ENCODE measurements at regions not wholly inside any gene's neighbourhood (a gene's known extent, or its start where the extent isn't known, plus 50 kb on each side); places are given as distances from the start of the nearest gene placed in this dataset.
"Not testable (repeated sequence)": the region's sequence is repeated elsewhere in the genome, so short reads cannot be mapped to it uniquely, and the experiment has no call there.

GRCh38 chr16:85510041-85510659 is 103.0 kb upstream of the GSE1 start:
- no peak for DNase-seq

DNA sequence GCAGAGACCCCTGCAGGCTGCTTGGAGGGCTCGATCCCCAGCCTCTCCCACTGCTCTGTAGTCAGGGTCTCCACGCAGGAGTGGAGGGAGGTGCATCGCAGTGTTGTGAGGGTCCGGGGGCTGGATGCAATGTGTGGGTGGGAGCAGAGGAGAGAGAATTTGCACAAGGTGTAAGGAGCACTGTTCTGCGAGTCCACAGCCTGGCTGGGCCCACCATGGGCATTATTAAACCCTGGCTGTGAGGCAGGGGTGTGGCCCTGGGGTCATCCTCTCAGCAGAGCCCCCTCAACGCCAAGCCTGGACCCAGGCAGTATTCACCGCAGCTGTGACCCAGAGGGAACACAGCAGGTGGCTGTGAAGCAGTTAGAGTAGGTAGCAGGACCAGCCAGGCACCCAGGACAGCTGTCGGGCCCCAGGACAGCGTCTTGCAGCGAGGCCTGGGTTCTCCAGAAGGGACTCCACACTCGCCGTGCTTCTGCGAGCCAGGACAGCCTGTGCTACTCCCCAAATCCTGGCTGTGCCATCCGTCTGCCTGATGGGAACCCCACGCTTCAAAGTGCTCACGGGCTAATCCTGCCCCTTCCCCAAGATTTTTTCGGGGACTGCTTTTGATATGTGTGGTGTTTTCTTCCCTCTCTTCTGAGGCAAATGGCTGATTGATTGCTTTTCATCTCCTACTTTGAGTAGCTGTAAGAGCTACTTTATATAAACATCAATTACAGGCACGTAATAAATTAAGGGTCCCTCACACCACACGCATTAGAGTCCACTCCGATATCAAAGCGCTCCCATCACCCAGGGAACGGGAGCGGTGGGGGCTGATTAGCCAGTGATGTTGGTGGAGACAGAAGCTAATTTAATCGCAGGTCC is 100.9 kb upstream of the GSE1 start:
- no peak for DNase-seq

DNA sequence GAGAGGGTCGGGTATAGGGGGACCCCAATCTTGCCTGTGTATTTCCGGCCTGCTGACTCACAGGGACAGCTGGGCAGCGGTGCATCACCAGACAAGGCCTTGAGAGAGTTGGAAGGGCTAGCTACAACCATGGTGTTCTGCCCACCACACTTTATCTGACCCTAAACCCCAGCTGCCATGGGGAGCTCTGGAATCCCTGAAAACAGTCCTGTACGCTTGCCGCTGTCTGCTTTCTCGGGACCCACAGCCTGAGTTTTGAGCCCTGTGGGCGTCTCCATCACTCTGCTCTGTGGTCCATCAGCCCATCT is 100.4 kb upstream of the GSE1 start:
- no peak for DNase-seq

DNA sequence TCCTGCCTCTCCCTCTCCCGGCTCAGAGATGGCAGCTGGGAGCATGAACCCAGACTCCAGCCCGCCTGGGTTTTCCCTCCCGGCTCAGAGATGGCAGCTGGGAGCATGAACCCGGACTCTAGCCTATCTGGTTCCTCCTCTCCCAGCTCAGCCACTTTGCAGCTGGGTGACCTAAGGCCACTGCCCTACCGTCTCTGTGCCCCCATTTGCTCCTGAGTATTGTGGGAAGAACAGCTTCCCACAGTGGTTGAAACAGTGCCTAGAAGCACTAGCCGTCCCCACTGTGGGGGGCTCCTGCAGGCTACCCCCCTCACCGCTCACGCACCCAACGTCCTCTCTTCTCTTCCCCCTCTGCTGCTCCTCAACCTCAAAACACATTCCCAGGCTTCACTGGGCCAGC is 99.9 kb upstream of the GSE1 start:
- DNase-seq, result no peak

GRCh38 chr16:85513649-85514048 is 99.5 kb upstream of the GSE1 start:
- DNase-seq, result no peak

GRCh38 chr16:85514295-85514597 is 98.9 kb upstream of the GSE1 start:
- no peak for DNase-seq

DNA sequence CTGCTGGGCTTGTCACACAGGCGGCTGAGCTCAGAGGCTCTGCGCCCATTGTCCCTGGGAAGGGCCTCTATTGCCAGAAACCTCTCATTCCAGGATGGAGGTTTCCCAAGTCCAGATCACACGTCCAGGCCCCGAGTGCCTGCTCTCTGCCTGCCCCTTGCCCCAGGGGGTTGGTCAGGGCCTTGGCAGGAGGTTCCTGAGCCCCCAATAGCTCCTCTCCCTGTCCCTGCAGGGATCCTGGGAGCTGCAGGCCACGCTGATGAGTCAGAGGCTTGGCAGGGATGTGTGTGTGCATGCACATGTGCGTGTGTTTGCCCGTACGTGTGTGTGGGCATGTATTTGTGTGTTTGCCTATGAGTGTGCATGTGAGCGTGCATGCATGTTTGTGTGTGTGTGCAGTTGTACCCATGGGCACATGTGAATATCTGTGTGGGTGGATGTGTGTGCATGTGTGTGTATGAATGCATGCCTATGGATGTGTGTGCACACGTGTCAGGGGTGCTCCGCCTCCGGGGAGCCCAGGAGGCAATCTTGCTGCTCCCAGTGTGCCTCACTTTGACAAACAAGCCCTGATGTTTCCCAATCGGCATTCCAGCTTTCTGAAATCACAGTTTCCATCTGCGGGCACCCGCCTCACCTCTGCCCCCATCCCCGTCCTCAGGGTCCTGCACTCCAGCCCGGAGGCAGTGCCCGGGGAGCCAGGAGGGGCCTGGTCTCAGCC is 98.4 kb upstream of the GSE1 start:
- no peak for DNase-seq

DNA sequence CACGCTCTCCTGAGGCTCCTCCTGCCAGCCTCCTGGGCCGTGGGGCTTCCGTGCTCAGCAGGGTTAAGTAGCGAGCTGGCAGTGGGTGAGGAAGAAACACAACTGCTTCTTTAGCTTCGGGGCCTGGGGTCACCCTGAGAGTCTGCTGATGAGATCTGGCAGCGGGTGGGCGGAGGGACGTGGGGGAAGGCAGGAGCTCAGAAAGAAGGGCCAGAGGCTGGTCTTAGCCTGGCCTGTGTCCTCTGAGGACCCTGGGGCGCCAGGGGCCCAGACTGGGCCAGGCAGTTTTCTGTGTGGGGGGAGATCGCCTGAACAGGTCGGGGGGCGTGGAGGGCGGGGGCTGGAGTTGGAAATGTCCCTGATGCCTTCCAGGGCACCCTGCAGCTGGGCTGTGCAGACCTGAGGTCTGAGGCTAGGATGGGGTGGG is 97.8 kb upstream of the GSE1 start:
- no peak for DNase-seq

GRCh38 chr16:85515830-85516397 is 97.2 kb upstream of the GSE1 start:
- no peak for DNase-seq

GRCh38 chr16:85517154-85517553 is 96.0 kb upstream of the GSE1 start:
- DNase-seq, result no peak

GRCh38 chr16:85517563-85518179 is 95.5 kb upstream of the GSE1 start:
- DNase-seq, result no peak

GRCh38 chr16:85518398-85519049 is 94.6 kb upstream of the GSE1 start:
- no peak for DNase-seq

- DNase-seq, result not testable (repeated sequence)
Observed at GRCh38 chr16:85519050-85519440, 94.1 kb upstream of the GSE1 start.

DNA sequence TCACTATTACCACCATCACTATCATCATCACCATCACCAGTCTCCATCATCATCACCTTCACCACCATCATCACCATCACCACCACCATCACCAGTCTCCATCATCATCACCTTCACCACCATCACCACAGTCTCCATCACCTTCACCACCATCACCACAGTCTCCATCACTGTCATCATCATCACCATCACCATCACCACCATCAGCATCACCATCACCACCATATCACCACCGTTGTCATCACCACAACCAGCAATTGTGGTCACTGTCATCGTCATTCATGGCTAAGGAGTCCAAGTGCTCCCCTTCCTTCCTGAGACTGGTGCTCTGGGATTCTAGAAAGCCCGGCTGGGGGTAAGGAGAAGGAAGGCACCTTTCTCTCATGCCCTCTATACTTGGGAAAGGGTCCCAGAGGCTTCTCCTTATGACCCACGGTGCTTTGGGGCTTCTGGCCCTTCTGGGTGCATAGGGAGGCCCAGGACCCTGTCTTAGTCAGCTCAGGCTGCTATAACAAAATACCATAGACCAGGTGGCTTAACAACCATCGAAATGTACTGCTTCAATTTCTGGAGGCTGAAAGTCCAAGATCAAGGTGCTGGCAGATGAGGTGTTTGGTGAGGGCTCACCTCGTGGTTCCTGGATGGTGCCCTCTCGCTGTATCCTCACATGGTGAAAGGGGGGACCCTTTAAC is 93.4 kb upstream of the GSE1 start:
- no peak for DNase-seq

- DNase-seq, result no peak
Observed at GRCh38 chr16:85520853-85521521, 92.1 kb upstream of the GSE1 start.

DNA sequence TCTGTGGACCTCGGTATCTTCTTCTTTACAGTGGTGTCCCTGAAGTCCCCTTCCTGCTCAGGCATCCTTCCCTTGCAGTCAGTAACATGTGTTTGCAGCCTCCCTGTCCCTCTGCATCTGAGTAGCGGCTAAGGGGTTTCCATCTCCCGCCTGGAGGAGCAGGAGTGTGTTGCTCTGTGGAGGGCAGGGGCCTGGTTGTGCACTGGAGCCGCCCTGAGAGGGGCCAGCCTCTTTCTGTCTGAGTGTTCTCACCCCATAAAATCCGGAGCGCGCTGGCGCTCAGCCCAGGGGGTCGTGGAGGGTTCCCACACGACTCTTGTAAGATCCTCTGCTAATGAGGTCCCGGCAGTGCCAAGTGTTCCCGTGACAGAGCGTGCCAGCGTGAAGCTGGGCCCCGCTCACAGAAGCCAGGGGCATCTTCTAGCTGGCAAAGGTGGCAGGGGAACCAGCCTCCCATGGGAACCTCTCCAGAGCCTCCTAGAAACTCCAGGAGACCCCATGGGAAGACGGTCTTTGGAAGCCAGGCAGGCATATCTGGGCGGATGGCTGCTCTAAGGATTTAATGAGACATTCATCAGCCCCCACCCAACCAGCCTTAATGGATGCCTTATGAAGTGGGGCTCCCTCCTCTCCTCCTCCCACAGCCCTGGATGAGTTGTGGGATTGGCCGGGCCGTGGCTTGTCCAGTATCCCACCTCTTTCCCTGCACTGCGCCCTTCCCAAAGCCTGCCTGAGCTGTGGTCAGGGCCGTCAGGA is 91.4 kb upstream of the GSE1 start:
- DNase-seq, result no peak

DNA sequence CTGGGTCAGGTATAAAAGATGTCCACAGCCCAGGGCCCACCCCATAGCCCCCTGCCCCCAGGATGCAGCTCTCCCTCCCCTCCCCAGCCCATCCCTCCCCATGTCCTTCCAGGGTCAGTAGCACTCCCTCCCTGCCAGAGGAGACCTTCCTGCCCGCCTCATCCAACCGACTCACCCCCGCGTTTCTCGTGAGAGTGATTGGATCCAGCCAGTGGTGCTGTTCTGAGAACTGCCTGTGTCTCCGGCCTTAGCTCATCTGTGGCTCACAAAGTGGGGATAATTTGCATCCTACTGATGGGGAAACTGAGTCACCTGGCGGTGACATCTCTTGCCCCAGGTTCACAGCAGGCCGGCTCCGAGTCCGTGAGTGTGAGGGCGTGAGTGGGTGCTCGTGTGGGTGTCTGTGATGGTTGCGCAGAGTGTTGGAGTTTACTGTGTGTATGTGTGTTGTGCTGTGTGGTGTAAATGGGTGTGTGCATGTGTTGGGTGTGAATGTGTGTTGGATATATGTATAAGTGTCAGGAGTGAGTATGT is 90.7 kb upstream of the GSE1 start:
- DNase-seq, result no peak

- no peak for DNase-seq
Observed at GRCh38 chr16:85522842-85523601, 90.1 kb upstream of the GSE1 start.

DNA sequence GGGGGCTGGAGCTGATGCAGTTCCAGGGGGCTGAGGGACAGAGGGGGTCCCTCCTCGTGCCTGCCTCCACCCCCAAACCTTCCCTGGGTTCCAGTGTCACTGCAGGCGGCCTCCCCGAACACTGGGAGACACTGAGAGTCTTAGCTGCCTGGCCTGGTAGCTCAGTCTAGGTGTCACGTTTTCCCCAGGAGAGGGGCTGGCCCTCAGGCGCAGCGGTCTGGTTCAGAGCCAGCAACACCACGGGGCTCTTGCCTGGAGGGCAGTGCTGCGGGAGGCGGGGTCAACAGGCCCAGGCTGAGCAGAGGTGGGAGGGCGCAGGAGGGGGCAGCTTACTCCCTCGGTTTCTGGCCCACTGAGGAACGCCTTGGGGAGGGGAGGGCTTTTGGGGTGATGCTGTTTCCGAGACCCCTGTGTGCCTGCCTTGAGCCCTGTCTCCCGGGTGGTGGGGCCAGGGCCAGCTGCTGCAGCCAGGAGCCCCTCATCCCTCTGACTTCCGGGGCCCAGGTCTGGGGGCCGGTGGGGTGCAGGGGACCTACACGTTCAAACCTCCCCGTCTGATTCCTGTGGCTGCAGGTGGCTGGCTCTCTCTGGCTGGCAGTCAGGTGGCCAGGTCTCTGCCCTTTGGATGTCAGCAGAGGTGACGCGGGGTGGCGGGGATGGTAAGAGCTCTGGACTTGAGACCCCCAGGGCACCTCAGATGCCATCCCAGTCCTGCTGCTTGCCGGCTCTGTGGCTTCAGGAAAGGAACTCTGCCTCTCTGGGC is 89.3 kb upstream of the GSE1 start:
- peak; percentile 29 for DNase-seq
